Suprapubic skin (tissue), 3 donors: ENCODE measurements at regions not wholly inside any gene's neighbourhood (a gene's known extent, or its start where the extent isn't known, plus 50 kb on each side); places are given as distances from the start of the nearest gene placed in this dataset.

Source experiments
- EP300 ChIP-seq: sonication (generic); formaldehyde crosslinking; IDR thresholded peaks from one replicate; pipeline ENCODE4 v1.6.1; 2017; ENCODE audit warnings: antibody characterized with exemption
- POLR2A ChIP-seq, 2 donors: fragments of 450-650 bp; IDR thresholded peaks; one replicate each; pipeline ENCODE4 v1.6.1; 2017; ENCODE audit warnings: antibody characterized with exemption in 2 of 2, mild to moderate bottlenecking in 2 of 2, moderate library complexity in 2 of 2
- TF ChIP-seq, protein P1 (sequence below), 2 donors: fragments of 200-600 bp in 1 of 2; fragments of 450-650 bp in 1 of 2; sonication (generic) in 1 of 2; IDR thresholded peaks; one replicate each; pipeline ENCODE4 v1.5.1; 2016 to 2019; ENCODE audit warnings: antibody characterized with exemption in 2 of 2, mild to moderate bottlenecking in 1 of 2, moderate library complexity in 1 of 2

GRCh38 chr6:10141746-10142443, 273.0 kb downstream of the TFAP2A start:
- TF ChIP-seq, protein P1, sequence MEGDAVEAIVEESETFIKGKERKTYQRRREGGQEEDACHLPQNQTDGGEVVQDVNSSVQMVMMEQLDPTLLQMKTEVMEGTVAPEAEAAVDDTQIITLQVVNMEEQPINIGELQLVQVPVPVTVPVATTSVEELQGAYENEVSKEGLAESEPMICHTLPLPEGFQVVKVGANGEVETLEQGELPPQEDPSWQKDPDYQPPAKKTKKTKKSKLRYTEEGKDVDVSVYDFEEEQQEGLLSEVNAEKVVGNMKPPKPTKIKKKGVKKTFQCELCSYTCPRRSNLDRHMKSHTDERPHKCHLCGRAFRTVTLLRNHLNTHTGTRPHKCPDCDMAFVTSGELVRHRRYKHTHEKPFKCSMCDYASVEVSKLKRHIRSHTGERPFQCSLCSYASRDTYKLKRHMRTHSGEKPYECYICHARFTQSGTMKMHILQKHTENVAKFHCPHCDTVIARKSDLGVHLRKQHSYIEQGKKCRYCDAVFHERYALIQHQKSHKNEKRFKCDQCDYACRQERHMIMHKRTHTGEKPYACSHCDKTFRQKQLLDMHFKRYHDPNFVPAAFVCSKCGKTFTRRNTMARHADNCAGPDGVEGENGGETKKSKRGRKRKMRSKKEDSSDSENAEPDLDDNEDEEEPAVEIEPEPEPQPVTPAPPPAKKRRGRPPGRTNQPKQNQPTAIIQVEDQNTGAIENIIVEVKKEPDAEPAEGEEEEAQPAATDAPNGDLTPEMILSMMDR (IDR thresholded peaks at IDR 0.05), result no peak
- TF ChIP-seq EP300, result no peak
- no peak for TF ChIP-seq POLR2A (IDR thresholded peaks at IDR 0.05)
